GM12878 (cell line): ENCODE measurements at regions not wholly inside any gene's neighbourhood (a gene's known extent, or its start where the extent isn't known, plus 50 kb on each side); places are given as distances from the start of the nearest gene placed in this dataset.

Experiments used
- ATAC-seq: fragments of 200-7000 bp; cut with Tn5 transposase; 3 replicates; pipeline ENCODE4 v1.9.1; 2020; ENCODE audit warnings: mild to moderate bottlenecking, moderate library complexity
- BruUV-seq: library from RNA; stranded (reverse); fragments of 400-500 nt; replicated peaks from 2 replicates; lab custom pipeline; 2021; lab: Mats Ljungman, UMichigan
- CTCF ChIA-PET: fragments of 300-600 bp; sonication (Branson Sonifier 250); formaldehyde crosslinking; extraction: SDS; loops from one replicate; lab custom pipeline; 2021; ENCODE audit warnings: inconsistent platforms; lab: Yijun Ruan, JAX
- POLR2A ChIA-PET: fragments of 350-600 bp; formaldehyde crosslinking; extraction: SDS; loops from one replicate; lab custom pipeline; 2021; ENCODE audit warnings: inconsistent platforms; lab: Charles Lee
- RAD21 ChIA-PET: fragments of 300-600 bp; sonication (Branson Sonifier 250); formaldehyde crosslinking; loops from one replicate; lab custom pipeline; 2023; ENCODE audit warnings: antibody characterized with exemption; ENCODE audit not compliant: unreplicated experiment; lab: Charles Lee
- SMC1A ChIA-PET: fragments of 300-600 bp; sonication (Branson Sonifier 250); formaldehyde crosslinking; loops from one replicate; lab custom pipeline; 2023; ENCODE audit not compliant: unreplicated experiment, uncharacterized antibody; lab: Charles Lee
- DNase-seq: peaks from one replicate; pipeline ENCODE4 v3.0.0-alpha.2; 2011; ENCODE audit warnings: low read depth, low spot score
- FAIRE-seq: peaks from 3 replicates; lab custom pipeline; 2011; peaks lifted over from hg19 to GRCh38; lab: Jason Lieb, UNC
- H2AFZ ChIP-seq: 2 replicates; pipeline ENCODE4 v1.6.0; 2011; ENCODE audit warnings: low read depth, low read length, control low read depth; ENCODE audit not compliant: control insufficient read depth
- H3K27ac ChIP-seq: 2 replicates; pipeline ENCODE4 v1.5.1; 2011; ENCODE audit warnings: control low read depth; ENCODE audit not compliant: control insufficient read depth, insufficient read depth
- H3K27me3 ChIP-seq, 2 experiments: replicated peaks in 1 of 2; 2 replicates each; pipeline versions ENCODE4 v1.6.0 to v1.6.1; 2011; ENCODE audit warnings: low read length in 1 of 2; ENCODE audit not compliant: control insufficient read depth in 2 of 2, insufficient read depth in 2 of 2
- H3K36me3 ChIP-seq, 2 experiments: 2 replicates each; pipeline ENCODE4 v1.5.1; 2011; ENCODE audit warnings: low read length in 1 of 2; ENCODE audit not compliant: control insufficient read depth in 2 of 2, insufficient read depth in 2 of 2
- H3K4me1 ChIP-seq: 2 replicates; pipeline ENCODE4 v1.6.1; 2011; ENCODE audit warnings: mild to moderate bottlenecking, low read length, moderate library complexity, mixed read lengths; ENCODE audit not compliant: control insufficient read depth, insufficient read depth
- H3K4me2 ChIP-seq: 2 replicates; pipeline ENCODE4 v1.6.0; 2011; ENCODE audit warnings: control low read depth; ENCODE audit not compliant: control insufficient read depth, insufficient read depth
- H3K4me3 ChIP-seq: fragments of 200-600 bp; sonication (generic); 2 replicates; pipeline ENCODE4 v1.5.1; 2016
- H3K79me2 ChIP-seq: 2 replicates; pipeline ENCODE4 v1.6.0; 2011; ENCODE audit warnings: low read length; ENCODE audit not compliant: control insufficient read depth, insufficient read depth
- H3K9ac ChIP-seq: 2 replicates; pipeline ENCODE4 v1.8.0; 2011; ENCODE audit warnings: low read length, control low read depth, mixed read lengths; ENCODE audit not compliant: control insufficient read depth, insufficient read depth
- H3K9me3 ChIP-seq: replicated peaks from 3 replicates; pipeline ENCODE4 v1.5.1; 2011; ENCODE audit warnings: mild to moderate bottlenecking, low read length; ENCODE audit not compliant: control insufficient read depth, insufficient read depth
- H4K20me1 ChIP-seq: 2 replicates; pipeline ENCODE4 v1.6.0; 2011; ENCODE audit not compliant: control insufficient read depth, insufficient read depth
- ATF3 ChIP-seq: IDR thresholded peaks from 2 replicates; pipeline ENCODE4 v1.6.1; 2011; ENCODE audit warnings: low read depth, mild to moderate bottlenecking, low read length, moderate library complexity, borderline replicate concordance; ENCODE audit errors: extremely low read depth
- FOS ChIP-seq: IDR thresholded peaks from 3 replicates; pipeline ENCODE4 v1.6.1; 2011; ENCODE audit warnings: borderline replicate concordance; ENCODE audit not compliant: insufficient read length; ENCODE audit errors: extremely low read depth
- FOXM1 ChIP-seq: IDR thresholded peaks from 2 replicates; pipeline ENCODE4 v1.6.1; 2012; ENCODE audit warnings: low read depth, mild to moderate bottlenecking, inconsistent platforms, low read length, moderate library complexity
- MEF2B ChIP-seq: fragments of 450-650 bp; IDR thresholded peaks from 2 replicates; pipeline ENCODE4 v1.6.1; 2018; ENCODE audit warnings: mild to moderate bottlenecking, moderate library complexity; ENCODE audit not compliant: partially characterized antibody, poor library complexity, severe bottlenecking
- MTA2 ChIP-seq: fragments of 450-650 bp; IDR thresholded peaks from 2 replicates; pipeline ENCODE4 v1.6.1; 2016; ENCODE audit warnings: low read depth, mild to moderate bottlenecking, moderate library complexity
- NFXL1 ChIP-seq: fragments of 450-650 bp; IDR thresholded peaks from 2 replicates; pipeline ENCODE4 v1.6.1; 2017; ENCODE audit warnings: antibody characterized with exemption, mild to moderate bottlenecking, borderline replicate concordance
- NKRF ChIP-seq: fragments of 450-650 bp; conservative IDR thresholded peaks from 2 replicates; pipeline ENCODE4 v1.6.1; 2017; ENCODE audit warnings: mild to moderate bottlenecking, moderate library complexity
- NR2F1 ChIP-seq: fragments of 450-650 bp; conservative IDR thresholded peaks from 2 replicates; pipeline ENCODE4 v1.6.1; 2017; ENCODE audit warnings: mild to moderate bottlenecking
- TBL1XR1 ChIP-seq: IDR thresholded peaks from 2 replicates; pipeline ENCODE4 v1.6.1; 2012; ENCODE audit warnings: low read depth, low read length, improper control_type of control experiment
- WRNIP1 ChIP-seq: IDR thresholded peaks from 2 replicates; pipeline ENCODE4 v1.6.1; 2011; ENCODE audit warnings: low read depth, low read length, improper control_type of control experiment, borderline replicate concordance
- ZNF274 ChIP-seq: IDR thresholded peaks from one replicate; pipeline ENCODE4 v1.8.0; 2011; ENCODE audit not compliant: insufficient read length, insufficient read depth
- WGBS: methylation state at CpG from one replicate; pipeline ENCODE4 v1.1.6; 2016; ENCODE audit warnings: low lambda C conversion rate; ENCODE audit not compliant: insufficient replicate concordance, insufficient coverage; ENCODE audit errors: missing lambda C conversion rate; 5-methylcytosine and 5-hydroxymethylcytosine counted together
- in situ Hi-C: fragments of 300-500 bp; cut with MboI; formaldehyde crosslinking; loops from 9 replicates; pipeline ENCODE4 v1.14.3; 2018; ENCODE audit warnings: mixed read lengths
- intact Hi-C: fragments of 100-400 bp; cut with micrococcal nuclease; formaldehyde crosslinking; loops from one replicate; pipeline ENCODE4 v1.14.2; 2022; ENCODE audit not compliant: unreplicated experiment
- TF ChIP-seq, protein P1 (sequence below): IDR thresholded peaks from 2 replicates; pipeline ENCODE4 v1.6.1; 2012; ENCODE audit warnings: low read depth, low read length, improper control_type of control experiment
- TF ChIP-seq, protein P2 (sequence below): fragments of 450-650 bp; IDR thresholded peaks from 2 replicates; pipeline ENCODE4 v1.6.1; 2017; ENCODE audit warnings: mild to moderate bottlenecking, low read depth, inconsistent platforms; ENCODE audit not compliant: poor library complexity, severe bottlenecking

- H3K27me3 ChIP-seq, result no peaks in the 10 kb centered on the region
- H2AFZ ChIP-seq, result no peak overlapping the region
- CTCF ChIA-PET, result no interaction called here
- WGBS, result 0% methylated on average over 3 of the region's 3 CpGs
- no peak overlapping the region for H3K27ac ChIP-seq
- intact Hi-C loops (no loop called here), in situ Hi-C loops (no loop called here)
- no peaks in the 10 kb centered on the region for H3K4me1 ChIP-seq
- no peaks in the 10 kb centered on the region for H3K79me2 ChIP-seq
- H3K4me2 ChIP-seq, result no peak overlapping the region
- no peaks in the 10 kb centered on the region for H3K9me3 ChIP-seq
- no peak overlapping the region for H3K9ac ChIP-seq
- no TSS peak for BruUV-seq
- H3K36me3 ChIP-seq, result no peaks in the 10 kb centered on the region
- no peak overlapping the region for H3K4me3 ChIP-seq
- RAD21 ChIA-PET, result no interaction called here
- FAIRE-seq (no peak), ATAC-seq (no peak), DNase-seq (no peak)
- SMC1A ChIA-PET, result no interaction called here
- POLR2A ChIA-PET, result interaction anchor here (0.6 kb wide), 1 partner anchor 413 kb away, joined by 3 read pairs; no protein-coding TSS in a partner anchor
- H4K20me1 ChIP-seq, result no peaks in the 10 kb centered on the region
- no peak for TF ChIP-seq ATF3
These were observed 528.3 kb downstream of the QKI start for GRCh38 chr6:163942790-163943189.

DNA sequence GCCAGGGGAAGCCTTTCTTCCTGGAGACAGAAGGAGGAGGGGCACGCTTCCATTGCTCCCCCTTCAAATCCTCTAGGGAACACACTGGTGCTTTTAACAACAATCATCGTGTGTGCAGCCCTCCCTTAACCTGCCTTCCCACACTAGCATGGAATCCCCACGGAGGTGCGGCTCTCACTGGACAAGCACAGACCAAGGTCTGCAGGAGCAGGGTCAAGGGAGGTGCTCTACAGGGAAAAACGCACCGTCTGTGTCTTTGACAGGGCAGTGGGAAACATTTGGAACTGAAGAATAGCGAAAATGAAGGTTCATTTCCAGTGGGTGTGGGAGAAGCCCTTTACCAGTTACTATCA is 527.1 kb downstream of the QKI start:
- Histone ChIP-seq H3K4me1 (no peaks in the 10 kb centered on the region), H3K36me3 (no peaks in the 10 kb centered on the region), H3K9ac (no peak overlapping the region), H3K79me2 (no peaks in the 10 kb centered on the region), H3K27me3 (no peaks in the 10 kb centered on the region), H3K4me2 (no peak overlapping the region), H3K9me3 (no peaks in the 10 kb centered on the region), H2AFZ (no peak overlapping the region), H3K27ac (no peak overlapping the region), H4K20me1 (no peaks in the 10 kb centered on the region), H3K4me3 (no peak overlapping the region)
- ChIA-PET RAD21 (no interaction called here), POLR2A (no interaction called here), CTCF (no interaction called here), SMC1A (no interaction called here)
- FAIRE-seq (no peak), DNase-seq (no peak), ATAC-seq (no peak)
- no TSS peak for BruUV-seq
- in situ Hi-C loops (no loop called here), intact Hi-C loops (no loop called here)
- TF ChIP-seq FOXM1, result no peak
- TF ChIP-seq, protein P1, sequence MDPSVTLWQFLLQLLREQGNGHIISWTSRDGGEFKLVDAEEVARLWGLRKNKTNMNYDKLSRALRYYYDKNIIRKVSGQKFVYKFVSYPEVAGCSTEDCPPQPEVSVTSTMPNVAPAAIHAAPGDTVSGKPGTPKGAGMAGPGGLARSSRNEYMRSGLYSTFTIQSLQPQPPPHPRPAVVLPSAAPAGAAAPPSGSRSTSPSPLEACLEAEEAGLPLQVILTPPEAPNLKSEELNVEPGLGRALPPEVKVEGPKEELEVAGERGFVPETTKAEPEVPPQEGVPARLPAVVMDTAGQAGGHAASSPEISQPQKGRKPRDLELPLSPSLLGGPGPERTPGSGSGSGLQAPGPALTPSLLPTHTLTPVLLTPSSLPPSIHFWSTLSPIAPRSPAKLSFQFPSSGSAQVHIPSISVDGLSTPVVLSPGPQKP, result no peak
- TF ChIP-seq TBL1XR1, result no peak
- TF ChIP-seq WRNIP1, result no peak
- TF ChIP-seq NR2F1, result no peak
- no peak for TF ChIP-seq FOS
- TF ChIP-seq NKRF, result no peak
- TF ChIP-seq MTA2, result no peak
- TF ChIP-seq MEF2B, result no peak
- TF ChIP-seq ZNF274, result no peak
- TF ChIP-seq, protein P2, sequence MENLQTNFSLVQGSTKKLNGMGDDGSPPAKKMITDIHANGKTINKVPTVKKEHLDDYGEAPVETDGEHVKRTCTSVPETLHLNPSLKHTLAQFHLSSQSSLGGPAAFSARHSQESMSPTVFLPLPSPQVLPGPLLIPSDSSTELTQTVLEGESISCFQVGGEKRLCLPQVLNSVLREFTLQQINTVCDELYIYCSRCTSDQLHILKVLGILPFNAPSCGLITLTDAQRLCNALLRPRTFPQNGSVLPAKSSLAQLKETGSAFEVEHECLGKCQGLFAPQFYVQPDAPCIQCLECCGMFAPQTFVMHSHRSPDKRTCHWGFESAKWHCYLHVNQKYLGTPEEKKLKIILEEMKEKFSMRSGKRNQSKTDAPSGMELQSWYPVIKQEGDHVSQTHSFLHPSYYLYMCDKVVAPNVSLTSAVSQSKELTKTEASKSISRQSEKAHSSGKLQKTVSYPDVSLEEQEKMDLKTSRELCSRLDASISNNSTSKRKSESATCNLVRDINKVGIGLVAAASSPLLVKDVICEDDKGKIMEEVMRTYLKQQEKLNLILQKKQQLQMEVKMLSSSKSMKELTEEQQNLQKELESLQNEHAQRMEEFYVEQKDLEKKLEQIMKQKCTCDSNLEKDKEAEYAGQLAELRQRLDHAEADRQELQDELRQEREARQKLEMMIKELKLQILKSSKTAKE, result no peak
- no peak for TF ChIP-seq NFXL1
- 32% methylated on average over 7 of the region's 7 CpGs for WGBS
